AG04450 (cell line): ENCODE measurements at regions not wholly inside any gene's neighbourhood (a gene's known extent, or its start where the extent isn't known, plus 50 kb on each side); places are given as distances from the start of the nearest gene placed in this dataset.
"Not testable (repeated sequence)": the region's sequence is repeated elsewhere in the genome, so short reads cannot be mapped to it uniquely, and the experiment has no call there.

Experiments
- CTCF ChIA-PET: fragments of 300-600, 350-600 bp; formaldehyde crosslinking; extraction: SDS; loops from one replicate; lab custom pipeline; 2022; ENCODE audit warnings: antibody characterized with exemption, inconsistent platforms; lab: Charles Lee
- POLR2A ChIA-PET: fragments of 350-600 bp; formaldehyde crosslinking; extraction: SDS; loops from one replicate; lab custom pipeline; 2021; ENCODE audit warnings: antibody characterized with exemption, inconsistent platforms; lab: Yijun Ruan, JAX
- DNase-seq: peaks from one replicate; pipeline ENCODE4 v3.0.0-alpha.2; 2011; ENCODE audit warnings: low read depth, low spot score
- H3K27ac ChIP-seq: one replicate; pipeline ENCODE4 v1.5.1; 2012; ENCODE audit warnings: low read depth, low read length, control low read depth
- H3K27me3 ChIP-seq: one replicate; pipeline ENCODE4 v1.6.0; 2012; ENCODE audit warnings: low read length; ENCODE audit not compliant: control insufficient read depth, insufficient read depth
- H3K4me3 ChIP-seq: 2 replicates; pipeline ENCODE4 v1.5.1; 2011; ENCODE audit warnings: mild to moderate bottlenecking, low read depth, low read length, control low read depth
- H3K9me3 ChIP-seq: 2 replicates; pipeline ENCODE4 v1.5.1; 2012; ENCODE audit warnings: low read length; ENCODE audit not compliant: control insufficient read depth, insufficient read depth
- CTCF ChIP-seq: IDR thresholded peaks from 2 replicates; pipeline ENCODE4 v1.5.1; 2011; ENCODE audit warnings: low read depth, low read length, control low read depth, inconsistent platforms

GRCh38 chr14:41222581-41222980 lies 384.1 kb upstream of the LRFN5 start:
- CTCF ChIA-PET, result no interaction called here
- Histone ChIP-seq H3K27me3 (no peaks in the 10 kb centered on the region), H3K9me3 (peaks cover 8% of the 10 kb centered on the region), H3K4me3 (no peak overlapping the region), H3K27ac (no peak overlapping the region)
- no peak for DNase-seq
- TF ChIP-seq CTCF, result no peak
- POLR2A ChIA-PET, result no interaction called here

- H3K9me3 ChIP-seq, H3K4me3 ChIP-seq, CTCF ChIA-PET, DNase-seq, H3K27ac ChIP-seq, POLR2A ChIA-PET, H3K27me3 ChIP-seq: not testable (repeated sequence)
These were observed 391.7 kb upstream of the LRFN5 start for GRCh38 chr14:41214978-41215377.

- ChIA-PET CTCF (no interaction called here), POLR2A (no interaction called here)
- Histone ChIP-seq H3K4me3 (no peak overlapping the region), H3K27ac (no peak overlapping the region), H3K9me3 (no peaks in the 10 kb centered on the region; the same call in 1 of the 2 replicates), H3K27me3 (no peaks in the 10 kb centered on the region)
- no peak for DNase-seq
- no peak for TF ChIP-seq CTCF
These were observed 405.0 kb upstream of the LRFN5 start for GRCh38 chr14:41201696-41202095.

- TF ChIP-seq CTCF, result no peak
- Histone ChIP-seq H3K9me3 (peaks cover 18% of the 10 kb centered on the region; the same call in 1 of the 2 replicates), H3K27ac (no peak overlapping the region), H3K4me3 (no peak overlapping the region), H3K27me3 (no peaks in the 10 kb centered on the region)
- ChIA-PET CTCF (no interaction called here), POLR2A (no interaction called here)
- no peak for DNase-seq
These were observed 418.8 kb upstream of the LRFN5 start for GRCh38 chr14:41187868-41188267.

- H3K27ac ChIP-seq, result no peak overlapping the region
- H3K4me3 ChIP-seq, result no peak overlapping the region
- no peaks in the 10 kb centered on the region for H3K27me3 ChIP-seq
- ChIA-PET POLR2A (no interaction called here), CTCF (no interaction called here)
- no peak for DNase-seq
- TF ChIP-seq CTCF, result no peak
- H3K9me3 ChIP-seq, result peaks cover 8% of the 10 kb centered on the region
These were observed 435.6 kb upstream of the LRFN5 start for GRCh38 chr14:41171045-41171444.

GRCh38 chr14:41167040-41167439 lies 439.6 kb upstream of the LRFN5 start:
- TF ChIP-seq CTCF, result no peak
- Histone ChIP-seq H3K9me3 (peaks cover 2% of the 10 kb centered on the region; the same call in 1 of the 2 replicates), H3K27ac (no peak overlapping the region), H3K27me3 (no peaks in the 10 kb centered on the region), H3K4me3 (no peak overlapping the region)
- ChIA-PET POLR2A (no interaction called here), CTCF (no interaction called here)
- DNase-seq, result no peak
